Activated T-cell treated with anti-CD3 and anti-CD28 coated beads, Interleukin-2, amount 50 U/mL, for 4 hours (primary cell): ENCODE measurements at regions not wholly inside any gene's neighbourhood (a gene's known extent, or its start where the extent isn't known, plus 50 kb on each side); places are given as distances from the start of the nearest gene placed in this dataset.

ENCODE experiments used
- ATAC-seq, 2 donors: fragments of 200-7000 bp; cut with Tn5 transposase; one replicate each; pipeline ENCODE4 v1.10.0; 2021
- DNase-seq: peaks from one replicate; pipeline ENCODE4 v3.0.0-alpha.2; 2020
- H3K27me3 Mint-ChIP-seq: one replicate; pipeline ENCODE4 v1.8.0; 2021; ENCODE audit warnings: low read depth, mixed read lengths
- H3K36me3 Mint-ChIP-seq: one replicate; pipeline ENCODE4 v1.8.0; 2022; ENCODE audit warnings: mixed read lengths; ENCODE audit not compliant: insufficient read depth
- H3K4me1 Mint-ChIP-seq: one replicate; pipeline ENCODE4 v1.8.0; 2021; ENCODE audit warnings: low read depth, mixed read lengths
- H3K4me3 Mint-ChIP-seq: one replicate; pipeline ENCODE4 v1.8.0; 2021; ENCODE audit warnings: mild to moderate bottlenecking, moderate library complexity, mixed read lengths
- H3K9me3 Mint-ChIP-seq: one replicate; pipeline ENCODE4 v1.8.0; 2021; ENCODE audit warnings: mixed read lengths

DNA sequence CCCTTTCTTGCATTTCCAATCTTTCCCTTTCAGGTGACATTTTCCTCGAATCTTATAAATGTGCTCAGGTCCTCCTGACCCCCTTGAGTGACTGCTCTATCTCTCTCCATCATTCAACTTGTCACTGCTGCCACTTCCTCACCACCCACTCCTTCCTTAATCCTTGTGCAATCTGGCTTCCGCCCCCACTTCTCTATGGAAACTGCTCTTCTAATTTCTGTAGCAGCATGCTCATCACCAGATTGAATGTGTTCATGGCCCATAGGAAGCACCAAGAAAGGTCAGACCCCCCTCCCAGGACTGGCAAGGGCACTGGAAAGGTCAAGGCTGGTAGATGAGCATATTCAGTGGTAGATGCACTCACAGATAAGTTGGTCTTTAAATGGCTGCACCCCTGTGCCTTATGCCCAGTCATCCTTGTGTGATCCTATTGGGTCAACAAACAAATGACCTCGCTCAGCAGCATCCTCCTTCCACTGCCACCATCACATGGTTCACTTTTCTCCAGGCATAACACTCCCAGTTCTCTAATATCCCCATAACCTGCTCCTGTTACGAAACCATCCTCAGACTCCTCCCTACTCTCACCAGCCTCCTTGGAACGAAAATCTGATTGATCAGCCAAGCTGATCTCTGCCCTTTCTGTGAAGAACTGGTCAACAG, 288.5 kb upstream of the POU3F1 start:
- no peak for DNase-seq

DNA sequence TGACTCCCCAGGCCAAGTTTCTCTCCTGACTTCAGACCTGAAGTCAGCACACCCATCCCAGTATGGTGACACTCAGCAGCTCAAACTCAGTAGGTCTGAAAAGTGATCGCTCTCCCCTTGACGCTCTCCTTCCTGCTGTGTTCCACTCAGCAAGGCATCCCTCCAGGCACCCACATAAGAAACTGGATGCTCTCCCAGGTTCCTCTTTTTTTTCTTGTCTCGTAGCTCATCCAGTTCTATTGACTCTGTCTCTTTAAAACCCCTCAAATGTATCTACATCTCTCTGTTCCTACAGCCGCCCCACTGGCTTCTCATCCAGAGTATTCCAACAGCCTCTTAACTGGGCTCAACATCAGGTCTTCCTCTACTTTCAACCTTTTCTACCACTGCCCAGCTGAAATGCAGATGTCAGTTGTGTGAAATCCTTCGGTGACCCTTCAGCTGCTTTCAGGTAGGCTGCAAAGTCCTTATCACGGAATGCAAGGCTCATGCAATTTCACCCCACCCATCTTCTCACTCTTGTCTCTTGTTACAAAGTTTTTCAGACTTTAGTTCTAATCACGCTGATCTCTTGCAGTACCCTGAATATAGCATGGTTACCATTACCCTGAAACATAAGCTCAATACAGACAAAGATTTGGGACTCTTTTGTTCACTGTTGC, 286.2 kb upstream of the POU3F1 start:
- DNase-seq, result no peak
- no peaks in the 10 kb centered on the region for H3K4me1 Mint-ChIP-seq
- no peaks in the 10 kb centered on the region for H3K9me3 Mint-ChIP-seq
- no peak overlapping the region for H3K4me3 Mint-ChIP-seq
- ATAC-seq, result no peak
- no peaks in the 10 kb centered on the region for H3K36me3 Mint-ChIP-seq
- peaks cover 20% of the 10 kb centered on the region for H3K27me3 Mint-ChIP-seq

More for the DNA sequence above, 288.5 kb upstream of the POU3F1 start:
- Mint-ChIP-seq H3K4me1 (no peaks in the 10 kb centered on the region), H3K9me3 (no peaks in the 10 kb centered on the region), H3K36me3 (no peaks in the 10 kb centered on the region), H3K4me3 (no peak overlapping the region), H3K27me3 (peaks cover 32% of the 10 kb centered on the region)
- no peak for ATAC-seq

DNA sequence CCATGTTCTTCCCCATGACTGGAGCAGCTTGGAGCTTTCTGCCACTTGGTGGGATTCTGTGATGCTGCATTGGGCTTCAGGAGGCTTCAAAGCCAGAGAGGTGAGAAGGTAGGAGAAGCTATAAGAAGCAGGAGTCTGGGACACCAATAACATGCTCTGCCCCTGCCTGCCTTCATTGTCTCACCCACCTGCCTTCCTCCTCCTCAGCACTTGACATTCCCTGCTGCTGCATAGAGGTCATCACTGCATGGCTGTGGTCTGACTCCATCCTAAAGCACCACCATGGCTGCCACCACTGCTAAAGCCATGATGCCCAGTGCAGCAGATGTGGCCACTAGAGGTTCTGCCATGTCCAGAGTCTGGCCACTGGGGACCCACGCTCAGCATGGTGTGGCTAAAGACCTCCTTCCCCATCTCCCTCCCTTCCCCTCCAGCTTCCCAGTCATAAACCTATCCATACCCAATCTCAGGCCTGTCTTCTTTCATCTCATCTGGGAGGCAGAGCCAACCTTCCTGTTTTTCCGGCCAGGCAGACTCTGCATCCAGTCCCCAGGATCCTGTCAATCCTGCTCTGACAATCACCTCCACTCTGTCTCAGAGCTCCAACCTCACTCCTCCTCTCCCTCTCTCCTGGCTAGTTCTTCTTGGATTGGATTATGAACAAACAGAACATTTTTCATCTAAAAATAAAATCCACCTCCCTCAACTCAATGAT, 285.1 kb upstream of the POU3F1 start:
- ATAC-seq, result no peak

DNA sequence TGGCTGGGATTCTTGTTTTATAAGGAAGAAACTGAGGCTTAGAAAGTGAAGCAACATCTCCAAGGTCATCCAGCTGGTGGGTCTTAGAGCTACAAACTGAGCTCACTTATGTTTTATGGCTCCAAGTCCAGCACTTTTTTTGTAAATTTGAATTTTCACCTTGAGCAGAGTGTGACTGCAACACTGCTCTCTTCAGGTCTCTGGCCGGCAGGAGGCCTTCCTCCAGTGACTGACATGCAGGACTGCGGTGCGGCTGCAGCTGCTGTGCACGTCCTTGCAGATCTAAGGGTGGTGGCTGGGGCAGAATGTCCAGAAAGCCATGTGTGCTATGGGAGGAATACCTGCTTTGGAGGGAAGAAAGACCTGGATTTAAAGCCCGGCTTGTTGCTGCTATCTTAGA, 284.2 kb upstream of the POU3F1 start:
- H3K4me3 Mint-ChIP-seq, result no peak overlapping the region

More for the DNA sequence above, 285.1 kb upstream of the POU3F1 start:
- no peaks in the 10 kb centered on the region for H3K9me3 Mint-ChIP-seq
- no peak overlapping the region for H3K4me3 Mint-ChIP-seq
- H3K36me3 Mint-ChIP-seq, result no peaks in the 10 kb centered on the region
- no peak for DNase-seq
- H3K4me1 Mint-ChIP-seq, result no peaks in the 10 kb centered on the region
- peaks cover 16% of the 10 kb centered on the region for H3K27me3 Mint-ChIP-seq

DNA sequence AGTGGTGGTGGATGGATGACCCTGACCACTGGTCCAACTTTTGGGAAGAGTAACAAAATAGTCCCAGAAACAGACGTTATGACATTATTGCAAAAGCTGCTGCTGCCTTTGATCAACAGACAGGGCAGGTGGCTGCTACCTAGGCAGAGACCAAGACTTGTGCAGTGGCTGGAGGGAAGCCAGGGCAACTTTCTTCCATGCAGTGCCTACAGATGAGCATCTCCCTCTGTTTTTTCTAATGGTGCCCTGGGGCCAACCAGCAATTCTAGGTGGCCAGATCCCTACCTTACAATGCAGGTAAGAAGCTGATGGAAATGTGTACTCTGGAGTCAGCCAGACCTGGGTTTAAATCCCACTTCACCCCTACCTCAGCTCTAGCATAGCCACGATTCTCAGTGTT, 283.1 kb upstream of the POU3F1 start:
- H3K4me3 Mint-ChIP-seq, result no peak overlapping the region
- DNase-seq, result no peak
- H3K9me3 Mint-ChIP-seq, result no peaks in the 10 kb centered on the region
- no peaks in the 10 kb centered on the region for H3K36me3 Mint-ChIP-seq
- ATAC-seq, result no peak
- H3K4me1 Mint-ChIP-seq, result no peaks in the 10 kb centered on the region
- H3K27me3 Mint-ChIP-seq, result peaks cover 15% of the 10 kb centered on the region

More for the DNA sequence above, 284.2 kb upstream of the POU3F1 start:
- ATAC-seq (no peak), DNase-seq (no peak)
- Mint-ChIP-seq H3K4me1 (no peaks in the 10 kb centered on the region), H3K36me3 (no peaks in the 10 kb centered on the region), H3K9me3 (no peaks in the 10 kb centered on the region), H3K27me3 (peaks cover 14% of the 10 kb centered on the region)

DNA sequence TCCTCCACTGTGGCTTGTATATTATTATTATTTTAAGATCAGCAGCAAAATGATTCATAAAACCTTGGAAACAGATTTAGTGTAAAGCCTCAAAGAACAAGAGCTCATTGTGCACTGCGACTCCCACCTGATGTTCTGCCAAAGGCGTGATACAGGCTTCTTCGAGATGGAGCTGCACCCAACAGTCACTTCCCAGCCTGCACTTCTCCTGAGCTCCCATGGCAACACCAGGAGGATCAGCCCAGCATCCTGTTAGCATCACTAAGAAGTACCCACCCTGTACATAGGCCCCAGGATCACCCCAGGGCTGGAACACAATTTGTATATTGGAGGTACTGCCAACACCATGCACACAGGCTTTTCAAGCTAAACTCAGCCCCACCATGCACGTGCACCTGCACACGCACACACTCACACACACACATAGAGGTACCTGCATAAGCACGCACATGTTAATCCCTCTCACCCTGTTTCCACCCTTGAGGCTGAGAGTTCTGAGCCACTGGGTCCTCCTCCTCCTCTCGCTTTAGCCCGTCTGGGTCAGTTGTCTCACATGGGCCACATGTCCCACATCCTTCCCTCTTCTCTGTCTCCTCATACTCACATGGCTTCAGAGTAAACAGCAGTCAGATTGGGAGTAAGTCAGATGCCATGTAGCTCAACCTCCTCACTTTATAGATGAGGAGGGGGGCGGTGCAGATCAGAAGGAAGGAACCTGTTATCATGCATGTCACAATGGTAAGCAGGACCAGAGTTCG, 281.9 kb upstream of the POU3F1 start:
- Mint-ChIP-seq H3K4me1 (no peaks in the 10 kb centered on the region), H3K9me3 (no peaks in the 10 kb centered on the region), H3K4me3 (no peak overlapping the region), H3K27me3 (peaks cover 14% of the 10 kb centered on the region), H3K36me3 (no peaks in the 10 kb centered on the region)
- ATAC-seq, result no peak
- DNase-seq, result no peak

DNA sequence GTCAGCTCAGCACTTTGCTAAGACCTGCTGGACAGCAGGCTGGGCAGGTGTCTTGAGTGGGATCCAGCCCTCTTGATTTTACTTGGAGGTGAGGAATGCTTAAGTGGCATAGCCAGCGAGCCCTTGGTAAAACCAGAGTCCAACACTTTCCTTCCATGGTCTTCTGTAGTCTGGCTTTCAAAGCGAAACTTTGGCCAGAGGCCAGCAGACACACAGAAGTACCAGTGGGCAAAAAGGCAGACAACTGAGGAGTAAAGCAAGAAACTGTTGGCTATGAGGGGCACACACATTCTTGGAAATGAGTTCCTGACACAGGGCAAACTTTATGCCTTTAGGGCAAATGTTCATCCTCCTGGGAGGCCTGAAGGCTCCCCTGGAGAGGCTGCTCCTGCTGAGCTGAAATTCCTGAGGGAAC, 281.0 kb upstream of the POU3F1 start:
- DNase-seq (no peak), ATAC-seq (no peak)
- Mint-ChIP-seq H3K27me3 (peaks cover 22% of the 10 kb centered on the region), H3K9me3 (no peaks in the 10 kb centered on the region), H3K4me3 (no peak overlapping the region), H3K36me3 (no peaks in the 10 kb centered on the region), H3K4me1 (no peaks in the 10 kb centered on the region)

DNA sequence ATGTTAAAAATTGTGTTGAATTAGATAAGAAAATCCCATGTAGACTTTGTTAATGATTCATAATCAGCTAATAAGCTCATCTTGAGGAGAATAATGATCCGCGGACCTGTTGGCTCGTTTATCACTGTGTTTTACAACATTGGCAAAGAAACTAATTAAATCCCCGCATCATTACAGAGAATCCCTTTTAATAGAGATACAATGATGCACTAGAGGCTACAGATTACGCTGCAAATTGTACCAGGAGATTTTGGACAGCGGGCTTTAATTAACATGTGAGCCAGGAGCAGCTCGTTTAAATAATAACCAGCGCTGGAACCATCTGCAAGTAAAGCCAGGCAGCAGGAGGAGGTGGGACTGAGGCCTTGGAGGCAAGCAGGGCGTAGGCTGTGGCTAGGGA, 280.3 kb upstream of the POU3F1 start:
- Mint-ChIP-seq H3K27me3 (peaks cover 23% of the 10 kb centered on the region), H3K36me3 (no peaks in the 10 kb centered on the region), H3K4me3 (no peak overlapping the region), H3K9me3 (no peaks in the 10 kb centered on the region), H3K4me1 (no peaks in the 10 kb centered on the region)
- ATAC-seq (no peak), DNase-seq (no peak)

DNA sequence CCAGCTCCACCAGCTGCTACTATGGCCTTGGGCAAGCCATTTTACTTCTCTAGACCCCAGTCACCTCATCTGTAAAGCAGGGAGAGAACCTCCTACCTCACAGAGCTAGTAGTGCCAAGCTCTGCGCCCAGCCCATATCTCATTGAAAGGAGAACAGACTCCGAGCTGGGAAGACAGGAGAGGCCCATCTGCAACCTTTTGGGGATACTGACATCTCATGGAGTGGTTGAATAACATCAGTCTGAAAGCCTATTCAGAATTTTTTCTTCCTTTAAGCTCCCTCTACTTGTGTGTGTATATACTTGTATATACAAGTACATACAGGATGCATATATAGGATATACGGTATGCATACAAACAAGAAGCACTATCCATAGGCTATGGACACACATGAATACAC, 279.5 kb upstream of the POU3F1 start:
- Mint-ChIP-seq H3K4me1 (no peaks in the 10 kb centered on the region), H3K4me3 (no peak overlapping the region), H3K36me3 (no peaks in the 10 kb centered on the region), H3K9me3 (no peaks in the 10 kb centered on the region), H3K27me3 (peaks cover 22% of the 10 kb centered on the region)
- DNase-seq, result no peak
- ATAC-seq, result no peak

DNA sequence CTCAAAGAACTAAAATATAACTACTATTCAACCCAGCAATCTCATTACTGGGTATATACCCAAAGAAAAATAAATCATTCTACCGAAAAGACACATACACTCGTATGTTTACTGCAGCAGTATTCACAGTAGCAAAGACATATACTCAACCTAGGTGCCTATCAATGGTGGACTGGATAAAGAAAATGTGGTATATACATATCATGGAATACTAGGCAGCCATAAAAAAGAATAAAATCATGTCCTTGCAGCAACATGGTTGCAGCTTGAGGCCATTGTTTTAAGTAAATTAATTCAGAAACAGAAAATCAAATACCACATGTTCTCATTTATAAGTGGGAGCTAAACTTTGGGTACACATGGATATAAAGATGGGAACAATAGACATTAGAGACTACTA, 266.2 kb upstream of the POU3F1 start:
- H3K27me3 Mint-ChIP-seq, result peaks cover 36% of the 10 kb centered on the region
- no peaks in the 10 kb centered on the region for H3K36me3 Mint-ChIP-seq
- H3K4me3 Mint-ChIP-seq, result no peak overlapping the region
- no peak for ATAC-seq
- no peak for DNase-seq
- no peaks in the 10 kb centered on the region for H3K4me1 Mint-ChIP-seq
- no peaks in the 10 kb centered on the region for H3K9me3 Mint-ChIP-seq

DNA sequence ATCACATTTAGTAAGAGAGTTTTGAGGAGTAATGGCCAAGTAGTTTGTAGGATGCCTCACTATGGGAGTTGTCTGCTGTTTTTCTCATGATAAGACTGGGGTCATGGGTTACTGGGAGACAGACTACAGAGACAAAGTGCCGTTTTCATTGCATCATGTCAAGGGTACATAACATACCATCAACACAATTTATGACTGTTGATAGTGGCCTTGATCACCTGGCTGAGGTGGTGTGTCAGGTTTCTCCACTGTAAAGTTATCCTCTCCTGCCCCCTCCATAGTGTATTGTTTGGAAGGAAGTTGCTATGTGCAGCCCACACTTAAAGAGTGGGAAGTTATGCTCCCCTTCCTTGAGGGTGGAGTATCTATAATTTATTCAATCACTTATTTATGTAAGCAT, 263.5 kb upstream of the POU3F1 start:
- Mint-ChIP-seq H3K9me3 (no peaks in the 10 kb centered on the region), H3K27me3 (peaks cover 29% of the 10 kb centered on the region), H3K36me3 (no peaks in the 10 kb centered on the region), H3K4me3 (no peak overlapping the region), H3K4me1 (no peaks in the 10 kb centered on the region)
- DNase-seq (no peak), ATAC-seq (no peak)

DNA sequence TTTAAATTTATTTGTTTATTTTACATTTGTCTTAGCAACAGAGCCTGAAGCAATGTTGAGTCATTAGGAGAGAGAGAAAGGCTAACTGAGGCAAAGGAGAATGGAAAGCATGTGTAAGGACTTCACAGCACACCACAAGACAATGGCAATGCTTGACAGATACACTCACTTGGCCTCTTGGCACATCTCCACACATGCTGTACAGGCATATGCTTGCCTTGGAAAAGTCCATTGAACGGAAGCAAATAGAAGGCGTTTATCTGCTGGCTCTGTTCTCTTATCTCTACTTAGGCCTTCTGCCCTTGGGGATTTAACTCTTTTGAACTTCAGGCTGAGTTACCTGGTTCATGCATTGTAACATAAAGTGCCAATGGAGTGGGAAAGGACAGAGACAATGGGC, 262.2 kb upstream of the POU3F1 start:
- Mint-ChIP-seq H3K27me3 (peaks cover 36% of the 10 kb centered on the region), H3K4me1 (no peaks in the 10 kb centered on the region), H3K9me3 (no peaks in the 10 kb centered on the region), H3K4me3 (no peak overlapping the region), H3K36me3 (no peaks in the 10 kb centered on the region)
- ATAC-seq (no peak), DNase-seq (no peak)

DNA sequence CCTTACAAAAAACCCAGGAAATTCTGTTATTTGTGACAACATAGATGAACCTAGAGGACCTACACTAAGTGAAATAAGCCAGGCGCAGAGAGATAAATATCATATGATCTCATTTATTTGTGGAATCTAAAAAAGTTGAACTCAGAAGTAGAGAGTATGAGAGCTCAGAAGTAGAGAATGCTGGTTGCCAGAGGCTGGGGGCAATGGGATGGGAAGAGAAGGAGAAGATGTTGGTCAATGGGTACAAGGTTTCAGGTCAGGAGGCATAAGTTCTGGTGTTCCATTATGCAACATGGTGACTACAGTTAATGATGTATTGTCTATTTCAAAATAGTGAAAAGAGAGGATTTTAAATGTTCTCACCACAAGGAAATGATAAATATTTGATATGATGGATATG, 259.1 kb upstream of the POU3F1 start:
- no peak overlapping the region for H3K4me3 Mint-ChIP-seq
- H3K27me3 Mint-ChIP-seq, result peaks cover 29% of the 10 kb centered on the region
- H3K36me3 Mint-ChIP-seq, result no peaks in the 10 kb centered on the region
- ATAC-seq (no peak), DNase-seq (no peak)
- no peaks in the 10 kb centered on the region for H3K9me3 Mint-ChIP-seq
- H3K4me1 Mint-ChIP-seq, result no peaks in the 10 kb centered on the region

DNA sequence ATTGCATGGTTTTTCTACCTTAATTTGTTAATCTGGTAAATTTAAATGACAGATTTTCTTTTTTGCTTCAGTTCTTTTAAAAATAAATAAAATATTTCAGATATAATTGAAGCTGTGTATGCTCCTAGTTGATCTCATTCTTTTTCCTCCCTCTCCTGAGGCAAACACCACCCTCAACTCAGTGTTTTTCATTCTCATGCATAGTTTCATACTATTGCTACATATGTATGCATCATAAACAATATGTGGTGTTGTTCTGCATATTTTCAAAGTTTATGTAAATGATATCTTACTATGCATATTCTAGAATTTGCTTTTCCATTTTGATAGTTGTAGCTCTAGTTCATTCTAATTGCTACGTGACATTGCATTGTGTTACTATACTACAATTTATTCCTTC, 257.2 kb upstream of the POU3F1 start:
- H3K9me3 Mint-ChIP-seq, result no peaks in the 10 kb centered on the region
- no peak overlapping the region for H3K4me3 Mint-ChIP-seq
- H3K27me3 Mint-ChIP-seq, result peaks cover 25% of the 10 kb centered on the region
- ATAC-seq, result no peak
- H3K4me1 Mint-ChIP-seq, result no peaks in the 10 kb centered on the region
- no peaks in the 10 kb centered on the region for H3K36me3 Mint-ChIP-seq
- DNase-seq, result no peak
